IMR-90 (cell line): ENCODE measurements at regions not wholly inside any gene's neighbourhood (a gene's known extent, or its start where the extent isn't known, plus 50 kb on each side); places are given as distances from the start of the nearest gene placed in this dataset.
A peak's percentile ranks its signal among the peaks of the same experiment; 100 is the strongest.

ENCODE experiments used
- ATAC-seq: fragments of 200-7000 bp; cut with Tn5 transposase; 2 replicates; pipeline ENCODE4 v1.9.1; 2020; ENCODE audit warnings: low read depth, mild to moderate bottlenecking, moderate library complexity
- BruUV-seq: library from RNA; stranded (reverse); fragments of 400-500 nt; replicated peaks from 2 replicates; lab custom pipeline; 2021; lab: Mats Ljungman, UMichigan
- CTCF ChIA-PET: fragments of 300-600 bp; formaldehyde crosslinking; extraction: SDS; loops from one replicate; lab custom pipeline; 2021; ENCODE audit warnings: antibody characterized with exemption; lab: Yijun Ruan, JAX
- POLR2A ChIA-PET: fragments of 300-600 bp; sonication (Branson Sonifier 250); formaldehyde crosslinking; loops from one replicate; lab custom pipeline; 2022; ENCODE audit warnings: antibody characterized with exemption; ENCODE audit not compliant: unreplicated experiment; lab: Charles Lee
- DNase-seq: peaks from one replicate; pipeline ENCODE4 v3.0.0; 2013
- H2AFZ ChIP-seq: replicated peaks from 2 replicates; pipeline ENCODE3; 2013; ENCODE audit warnings: low read length, mild to moderate bottlenecking; ENCODE audit not compliant: poor library complexity
- H2AK5ac ChIP-seq: 2 replicates; pipeline ENCODE4 v1.6.1; 2013; ENCODE audit warnings: low read depth, low read length, inconsistent platforms
- H2AK9ac ChIP-seq: replicated peaks from 2 replicates; pipeline ENCODE3; 2013; ENCODE audit warnings: mild to moderate bottlenecking, low read depth, low read length, moderate library complexity; ENCODE audit not compliant: poor library complexity
- H2BK120ac ChIP-seq: 2 replicates; pipeline ENCODE4 v1.6.1; 2013; ENCODE audit warnings: low read depth, low read length, inconsistent platforms
- H2BK15ac ChIP-seq: 3 replicates; pipeline ENCODE4 v1.6.1; 2013; ENCODE audit warnings: low read depth, low read length, inconsistent platforms
- H2BK20ac ChIP-seq: 2 replicates; pipeline ENCODE4 v1.6.1; 2013; ENCODE audit warnings: low read depth, mild to moderate bottlenecking, inconsistent platforms, low read length, moderate library complexity
- H2BK5ac ChIP-seq: 2 replicates; pipeline ENCODE4 v1.6.1; 2013; ENCODE audit warnings: mild to moderate bottlenecking, low read depth, low read length, inconsistent platforms; ENCODE audit not compliant: poor library complexity, severe bottlenecking
- H3K14ac ChIP-seq: replicated peaks from 2 replicates; pipeline ENCODE4 v1.6.1; 2013; ENCODE audit warnings: low read depth, low read length, inconsistent platforms
- H3K18ac ChIP-seq: 2 replicates; pipeline ENCODE4 v1.6.1; 2013; ENCODE audit warnings: low read depth, low read length, control low read depth
- H3K23ac ChIP-seq: 2 replicates; pipeline ENCODE4 v1.6.1; 2013; ENCODE audit warnings: low read depth, low read length, inconsistent platforms
- H3K27ac ChIP-seq: 2 replicates; pipeline ENCODE4 v1.5.1; 2013; ENCODE audit warnings: mild to moderate bottlenecking, control low read depth, low read length; ENCODE audit not compliant: insufficient read depth
- H3K27me3 ChIP-seq: 2 replicates; pipeline ENCODE4 v1.6.1; 2013; ENCODE audit warnings: low read length; ENCODE audit not compliant: control insufficient read depth, insufficient read depth
- H3K36me3 ChIP-seq: 2 replicates; pipeline ENCODE4 v1.6.1; 2013; ENCODE audit warnings: low read length, mixed read lengths; ENCODE audit not compliant: control insufficient read depth, insufficient read depth
- H3K4ac ChIP-seq: 2 replicates; pipeline ENCODE4 v1.6.1; 2013; ENCODE audit warnings: low read depth, low read length, inconsistent platforms
- H3K4me1 ChIP-seq: 2 replicates; pipeline ENCODE4 v1.6.1; 2013; ENCODE audit warnings: low read length, mixed read lengths; ENCODE audit not compliant: control insufficient read depth, insufficient read depth
- H3K4me2 ChIP-seq: 2 replicates; pipeline ENCODE4 v1.6.1; 2013; ENCODE audit warnings: low read depth, mild to moderate bottlenecking, control low read depth, low read length, moderate library complexity
- H3K4me3 ChIP-seq: 2 replicates; pipeline ENCODE4 v1.5.1; 2013; ENCODE audit warnings: low read depth, mild to moderate bottlenecking, control low read depth, low read length, moderate library complexity; ENCODE audit not compliant: insufficient read depth
- H3K56ac ChIP-seq: 2 replicates; pipeline ENCODE4 v1.6.1; 2013; ENCODE audit warnings: low read length, inconsistent platforms; ENCODE audit not compliant: insufficient read depth; ENCODE audit errors: extremely low read depth
- H3K79me1 ChIP-seq, 2 experiments: 2 replicates each; pipeline ENCODE4 v1.6.1; 2013; ENCODE audit warnings: low read length in 2 of 2, inconsistent platforms in 1 of 2, low read depth in 1 of 2
- H3K9ac ChIP-seq: 2 replicates; pipeline ENCODE4 v1.6.1; 2013; ENCODE audit warnings: low read depth, low read length, control low read depth
- H3K9me1 ChIP-seq: 2 replicates; pipeline ENCODE4 v1.6.1; 2013; ENCODE audit warnings: low read length, inconsistent platforms; ENCODE audit not compliant: insufficient read depth
- H3K9me3 ChIP-seq: 2 replicates; pipeline ENCODE4 v1.6.1; 2013; ENCODE audit warnings: low read length; ENCODE audit not compliant: control insufficient read depth, insufficient read depth
- H4K20me1 ChIP-seq: 2 replicates; pipeline ENCODE4 v1.6.1; 2013; ENCODE audit warnings: low read length, inconsistent platforms; ENCODE audit not compliant: insufficient read depth
- H4K5ac ChIP-seq: 2 replicates; pipeline ENCODE4 v1.6.1; 2013; ENCODE audit warnings: mild to moderate bottlenecking, low read depth, low read length, control low read depth
- H4K8ac ChIP-seq, 2 experiments: 2 replicates each; pipeline ENCODE4 v1.6.1; 2013; ENCODE audit warnings: low read depth in 2 of 2, low read length in 2 of 2, control low read depth in 1 of 2, inconsistent platforms in 1 of 2
- H4K91ac ChIP-seq: 2 replicates; pipeline ENCODE4 v1.6.1; 2013; ENCODE audit warnings: low read depth, low read length, inconsistent platforms; ENCODE audit not compliant: insufficient read depth
- BHLHE40 ChIP-seq: fragments of 150-350 bp; IDR thresholded peaks from 2 replicates; pipeline ENCODE4 v1.6.1; 2016; ENCODE audit warnings: mild to moderate bottlenecking, low read depth, low read length
- MXI1 ChIP-seq: IDR thresholded peaks from 2 replicates; pipeline ENCODE4 v1.6.1; 2012; ENCODE audit warnings: low read depth, mild to moderate bottlenecking, low read length, moderate library complexity, borderline replicate concordance
- POLR2A ChIP-seq: IDR thresholded peaks from 2 replicates; pipeline ENCODE4 v1.6.1; 2012; ENCODE audit warnings: mild to moderate bottlenecking, low read depth, low read length
- SMC3 ChIP-seq: fragments of 150-350 bp; IDR thresholded peaks from 2 replicates; pipeline ENCODE4 v1.6.1; 2016; ENCODE audit warnings: low read depth, mild to moderate bottlenecking, antibody characterized with exemption, low read length, moderate library complexity
- WGBS, 2 experiments: methylation state at CpG; one replicate each; pipeline versions ENCODE4 v1.1.5 to v1.1.7; 2013; ENCODE audit warnings: missing lambda C conversion rate in 2 of 2; ENCODE audit not compliant: insufficient read length in 1 of 2; ENCODE audit errors: extremely low coverage in 2 of 2; 5-methylcytosine and 5-hydroxymethylcytosine counted together
- dilution Hi-C: fragments of 300-500 bp; cut with HindIII; formaldehyde crosslinking; loops from one replicate; pipeline ENCODE4 v1.14.3; 2018; ENCODE audit warnings: low sequenced_read_pairs; ENCODE audit not compliant: unreplicated experiment
- in situ Hi-C: fragments of 300-500 bp; cut with MboI; formaldehyde crosslinking; loops from 3 replicates; pipeline ENCODE4 v1.14.3; 2019; ENCODE audit warnings: low sequenced_read_pairs, inconsistent platforms, mixed read lengths
- intact Hi-C: fragments of 100-400 bp; cut with micrococcal nuclease; formaldehyde crosslinking; loops from 2 replicates; pipeline ENCODE4 v1.10.0; 2022
- TF ChIP-seq, protein P1 (sequence below): conservative IDR thresholded peaks from 2 replicates; pipeline ENCODE4 v1.5.1; 2012; ENCODE audit warnings: mild to moderate bottlenecking, low read depth, low read length, improper control_type of control experiment

DNA sequence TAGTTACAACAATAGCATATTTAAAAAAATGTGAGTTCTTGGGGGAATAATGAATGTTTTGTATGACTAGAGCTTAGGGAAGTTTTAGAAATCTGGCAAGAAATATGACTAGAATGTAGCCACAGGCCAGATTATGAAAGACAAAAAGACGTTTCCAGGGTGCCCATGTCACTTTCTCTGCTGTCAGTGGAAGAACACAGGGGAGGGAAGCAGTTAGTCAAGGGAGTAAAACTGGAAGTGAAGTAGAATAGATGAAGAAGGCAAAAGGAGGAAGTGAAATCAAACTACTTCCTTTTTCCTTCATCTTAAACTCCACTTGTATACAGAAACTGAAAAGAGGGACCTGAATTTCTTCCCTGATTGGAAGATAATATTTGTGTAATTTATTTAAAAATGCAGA lies 81.2 kb upstream of the ATP2B1 start:
- peak overlapping the region; percentile 54; the same call in 1 of the 2 replicates for H3K27ac ChIP-seq
- no peak overlapping the region for H3K4ac ChIP-seq
- H3K9me1 ChIP-seq = no peaks in the 10 kb centered on the region
- in situ Hi-C loops = no loop called here
- H4K5ac ChIP-seq = no peak overlapping the region
- H3K9ac ChIP-seq = no peak overlapping the region
- H3K18ac ChIP-seq = peak overlapping the region; percentile 51; the same call in 1 of the 2 replicates
- no peak overlapping the region for H2BK15ac ChIP-seq
- H2BK20ac ChIP-seq = no peak overlapping the region
- H2BK5ac ChIP-seq = peak overlapping the region; percentile 54
- peaks cover 4% of the 10 kb centered on the region for H3K9me3 ChIP-seq
- intact Hi-C loops = no loop called here
- BruUV-seq = no TSS peak
- peaks cover 2% of the 10 kb centered on the region; the same call in 1 of the 2 replicates for H3K4me1 ChIP-seq
- H2BK120ac ChIP-seq = 0 out of 2 replicates have a peak overlapping the region, but pooled peaks have one; percentile 11
- H4K8ac ChIP-seq = peak overlapping the region in 1 of 2 experiments; percentile 88; a peak in 1 of 4 replicates
- H3K56ac ChIP-seq = no peak overlapping the region
- WGBS, 2 experiments = no CpG with 5 or more reads among the region's 1 CpG
- H3K79me1 ChIP-seq = no peaks in the 10 kb centered on the region
- H3K14ac ChIP-seq = 0 out of 2 replicates have a peak overlapping the region, but pooled peaks have one; percentile 33
- H2AK9ac ChIP-seq = no peak overlapping the region
- H3K4me2 ChIP-seq = peak overlapping the region; percentile 75
- H3K4me3 ChIP-seq = no peak overlapping the region
- peak; percentile 17; the same call in 1 of the 2 replicates for ATAC-seq
- H2AFZ ChIP-seq = peak overlapping the region; percentile 87
- H4K20me1 ChIP-seq = no peaks in the 10 kb centered on the region
- H2AK5ac ChIP-seq = no peak overlapping the region
- dilution Hi-C loops = no loop called here
- TF ChIP-seq POLR2A (no peak), MXI1 (no peak), SMC3 (no peak), BHLHE40 (no peak)
- TF ChIP-seq, protein P1, sequence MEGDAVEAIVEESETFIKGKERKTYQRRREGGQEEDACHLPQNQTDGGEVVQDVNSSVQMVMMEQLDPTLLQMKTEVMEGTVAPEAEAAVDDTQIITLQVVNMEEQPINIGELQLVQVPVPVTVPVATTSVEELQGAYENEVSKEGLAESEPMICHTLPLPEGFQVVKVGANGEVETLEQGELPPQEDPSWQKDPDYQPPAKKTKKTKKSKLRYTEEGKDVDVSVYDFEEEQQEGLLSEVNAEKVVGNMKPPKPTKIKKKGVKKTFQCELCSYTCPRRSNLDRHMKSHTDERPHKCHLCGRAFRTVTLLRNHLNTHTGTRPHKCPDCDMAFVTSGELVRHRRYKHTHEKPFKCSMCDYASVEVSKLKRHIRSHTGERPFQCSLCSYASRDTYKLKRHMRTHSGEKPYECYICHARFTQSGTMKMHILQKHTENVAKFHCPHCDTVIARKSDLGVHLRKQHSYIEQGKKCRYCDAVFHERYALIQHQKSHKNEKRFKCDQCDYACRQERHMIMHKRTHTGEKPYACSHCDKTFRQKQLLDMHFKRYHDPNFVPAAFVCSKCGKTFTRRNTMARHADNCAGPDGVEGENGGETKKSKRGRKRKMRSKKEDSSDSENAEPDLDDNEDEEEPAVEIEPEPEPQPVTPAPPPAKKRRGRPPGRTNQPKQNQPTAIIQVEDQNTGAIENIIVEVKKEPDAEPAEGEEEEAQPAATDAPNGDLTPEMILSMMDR = no peak
- no peak for DNase-seq
- no peaks in the 10 kb centered on the region for H3K36me3 ChIP-seq
- 0 out of 2 replicates have a peak overlapping the region, but pooled peaks have one; percentile 5 for H3K23ac ChIP-seq
- H4K91ac ChIP-seq = no peak overlapping the region
- H3K27me3 ChIP-seq = no peaks in the 10 kb centered on the region
- ChIA-PET CTCF (no interaction called here), POLR2A (no interaction called here)
